GM18511 (cell line): ENCODE measurements at regions not wholly inside any gene's neighbourhood (a gene's known extent, or its start where the extent isn't known, plus 50 kb on each side); places are given as distances from the start of the nearest gene placed in this dataset.

Source experiments
- ATAC-seq: cut with Tn5 transposase; IDR thresholded peaks from one replicate; pipeline ENCODE4 v1.9.1; 2021; ENCODE audit warnings: mild to moderate bottlenecking, moderate library complexity; ENCODE audit not compliant: unreplicated experiment

GRCh38 chr17:77466596-77467223 is 325.9 kb downstream of the SEC14L1 start:
- ATAC-seq: no peak

DNA sequence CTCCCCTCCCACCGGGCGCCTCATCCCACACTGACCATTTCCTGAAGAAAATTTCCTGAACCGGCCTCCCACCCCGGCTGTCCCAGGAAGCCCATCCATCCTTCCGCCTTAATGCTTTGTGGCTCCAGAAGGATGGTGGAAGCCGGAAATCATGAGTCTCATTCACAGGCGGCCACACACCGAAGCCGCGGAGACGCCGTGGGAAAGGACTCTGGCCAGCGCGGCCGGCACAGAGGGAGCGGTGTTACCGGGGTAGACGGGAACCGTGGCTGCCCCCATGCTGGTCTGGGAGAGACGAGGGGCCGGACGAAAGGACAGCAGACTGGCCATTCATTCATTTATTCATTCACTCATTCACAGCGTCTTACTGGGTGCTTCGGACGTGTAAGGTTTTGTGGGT is 326.8 kb downstream of the SEC14L1 start:
- no peak for ATAC-seq

DNA sequence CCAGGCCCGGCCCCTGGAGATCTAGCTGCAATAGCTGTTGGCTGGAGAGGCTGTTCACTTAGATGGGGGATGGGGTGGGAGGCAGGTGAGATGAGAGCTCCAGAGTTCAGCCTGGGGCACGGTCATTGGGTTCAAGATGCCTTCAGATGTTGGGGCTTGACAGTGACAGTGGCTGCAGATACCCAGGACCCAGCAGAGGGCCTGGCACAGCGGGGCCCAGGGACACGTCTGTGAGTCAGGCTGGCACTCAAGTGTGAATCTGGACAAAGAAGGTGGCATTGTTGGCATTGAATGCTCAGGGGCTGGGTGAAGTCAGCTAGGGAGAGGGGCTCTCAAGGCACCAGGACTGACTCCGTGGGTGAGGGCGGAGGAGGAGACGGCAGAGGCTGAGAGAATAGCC is 328.1 kb downstream of the SEC14L1 start:
- ATAC-seq: no peak

DNA sequence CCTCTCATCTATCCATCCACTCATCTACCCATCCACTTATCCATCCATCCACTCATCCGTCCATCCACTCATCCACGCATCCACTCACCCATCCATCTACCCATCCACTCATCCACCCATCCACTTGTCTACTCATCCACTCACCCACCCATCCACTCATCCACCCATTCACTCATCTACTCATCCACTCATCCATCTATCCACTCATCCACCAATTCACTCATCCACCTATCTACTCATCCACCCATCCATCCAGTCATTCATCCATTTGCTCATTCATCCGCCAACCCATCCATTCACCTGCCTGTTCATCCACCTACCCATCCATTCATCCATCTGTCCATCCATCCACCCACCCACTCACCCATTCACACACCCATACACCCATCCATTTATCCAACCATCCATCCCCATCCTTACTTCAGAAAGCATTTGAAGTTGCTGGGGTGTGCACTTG is 329.6 kb downstream of the SEC14L1 start:
- no peak for ATAC-seq

GRCh38 chr17:77470800-77471733 is 330.3 kb downstream of the SEC14L1 start:
- no peak for ATAC-seq

DNA sequence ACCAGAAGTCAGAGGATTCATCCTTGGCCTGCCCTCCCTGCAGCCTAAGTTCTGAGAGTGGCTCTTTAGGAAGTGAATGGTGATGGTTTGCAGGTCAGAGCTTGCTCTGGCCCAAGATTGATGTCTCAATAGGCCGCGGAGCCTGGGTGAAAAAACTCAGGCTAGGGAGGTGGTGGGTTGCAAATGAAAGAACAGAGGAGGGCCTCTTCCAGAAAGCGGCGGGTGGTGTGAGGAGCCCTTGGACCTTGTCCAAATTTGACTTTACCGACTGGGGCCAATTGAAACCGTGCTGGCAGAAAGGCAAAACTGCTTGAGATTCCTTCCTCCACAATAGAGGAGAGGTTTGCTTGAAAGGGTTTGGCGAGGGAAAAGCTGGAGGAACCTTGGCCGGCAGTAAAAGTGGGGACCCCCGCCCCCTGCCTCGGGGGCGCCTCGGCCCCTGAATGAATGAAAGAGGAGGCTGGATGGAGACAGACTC is 331.3 kb downstream of the SEC14L1 start:
- ATAC-seq: no peak

DNA sequence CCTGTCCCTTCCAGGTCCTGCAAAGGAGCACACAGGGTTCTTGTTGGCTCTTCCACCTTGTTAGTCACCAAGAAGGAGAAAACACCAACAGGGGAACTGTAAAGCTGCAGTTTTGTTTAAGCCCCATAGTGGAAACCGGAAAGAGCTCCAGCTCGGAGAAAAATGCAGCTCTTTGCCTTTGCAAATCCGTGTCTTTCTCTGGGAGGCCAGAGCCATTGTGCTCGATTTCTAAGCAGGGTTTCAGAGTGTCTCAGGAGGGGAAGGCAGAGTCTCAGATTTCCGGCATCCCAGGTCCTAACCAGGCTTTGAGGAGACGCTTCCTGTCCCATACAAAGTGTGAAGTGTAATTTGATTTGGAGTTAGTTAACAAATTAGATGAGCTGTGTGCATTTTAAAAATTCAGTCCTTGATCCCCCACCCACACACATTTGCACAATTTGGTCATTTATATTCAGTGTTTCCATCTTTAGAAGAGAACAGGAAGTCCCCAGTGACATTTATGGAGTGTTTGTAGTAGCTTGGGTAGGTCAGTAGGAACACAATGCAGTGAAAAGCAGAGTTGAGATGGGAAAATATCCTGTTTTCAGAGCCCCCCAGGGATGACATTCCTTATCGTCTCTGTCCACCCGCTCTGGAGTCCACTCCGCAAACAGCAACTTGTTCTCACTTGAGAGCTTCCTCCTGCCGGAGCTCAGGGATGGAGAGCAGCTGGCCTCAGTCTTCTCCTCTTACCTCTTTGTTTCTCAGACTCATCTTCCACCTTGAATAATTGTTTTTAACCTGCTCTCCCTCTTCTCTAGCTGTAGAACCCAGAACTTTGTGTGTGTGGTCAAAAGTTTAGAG is 331.9 kb downstream of the SEC14L1 start:
- ATAC-seq: no peak

DNA sequence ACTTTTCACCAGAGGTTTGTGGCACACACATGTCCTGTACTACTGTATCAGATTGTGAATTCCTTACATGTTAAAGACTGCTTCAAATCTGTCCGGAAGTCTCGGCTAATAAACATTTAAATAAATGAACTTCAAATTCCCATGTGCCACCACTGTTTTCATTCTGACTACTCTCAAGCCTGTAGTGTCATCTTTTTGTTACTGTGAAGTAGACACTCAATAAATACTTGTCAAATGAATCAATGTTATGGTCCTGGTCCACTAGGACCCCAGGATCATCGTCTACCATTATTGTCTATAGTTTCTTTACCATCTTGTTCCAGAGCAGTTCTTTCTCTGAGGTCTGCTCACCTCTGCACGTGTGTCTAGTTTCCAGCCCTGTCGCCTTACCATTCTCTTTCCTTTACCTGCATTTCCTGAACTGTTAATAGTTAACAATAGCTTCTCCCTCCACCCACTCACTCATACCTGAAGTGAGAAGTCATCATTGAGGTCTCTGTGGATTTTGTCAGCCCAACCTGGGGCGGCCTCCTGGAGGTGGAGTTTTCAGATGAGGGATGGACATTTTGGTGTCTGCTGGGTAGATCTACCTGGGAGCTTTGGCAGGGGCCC is 333.0 kb downstream of the SEC14L1 start:
- ATAC-seq: no peak

- ATAC-seq: no peak
Observed at GRCh38 chr17:77474292-77474988, 333.7 kb downstream of the SEC14L1 start.

DNA sequence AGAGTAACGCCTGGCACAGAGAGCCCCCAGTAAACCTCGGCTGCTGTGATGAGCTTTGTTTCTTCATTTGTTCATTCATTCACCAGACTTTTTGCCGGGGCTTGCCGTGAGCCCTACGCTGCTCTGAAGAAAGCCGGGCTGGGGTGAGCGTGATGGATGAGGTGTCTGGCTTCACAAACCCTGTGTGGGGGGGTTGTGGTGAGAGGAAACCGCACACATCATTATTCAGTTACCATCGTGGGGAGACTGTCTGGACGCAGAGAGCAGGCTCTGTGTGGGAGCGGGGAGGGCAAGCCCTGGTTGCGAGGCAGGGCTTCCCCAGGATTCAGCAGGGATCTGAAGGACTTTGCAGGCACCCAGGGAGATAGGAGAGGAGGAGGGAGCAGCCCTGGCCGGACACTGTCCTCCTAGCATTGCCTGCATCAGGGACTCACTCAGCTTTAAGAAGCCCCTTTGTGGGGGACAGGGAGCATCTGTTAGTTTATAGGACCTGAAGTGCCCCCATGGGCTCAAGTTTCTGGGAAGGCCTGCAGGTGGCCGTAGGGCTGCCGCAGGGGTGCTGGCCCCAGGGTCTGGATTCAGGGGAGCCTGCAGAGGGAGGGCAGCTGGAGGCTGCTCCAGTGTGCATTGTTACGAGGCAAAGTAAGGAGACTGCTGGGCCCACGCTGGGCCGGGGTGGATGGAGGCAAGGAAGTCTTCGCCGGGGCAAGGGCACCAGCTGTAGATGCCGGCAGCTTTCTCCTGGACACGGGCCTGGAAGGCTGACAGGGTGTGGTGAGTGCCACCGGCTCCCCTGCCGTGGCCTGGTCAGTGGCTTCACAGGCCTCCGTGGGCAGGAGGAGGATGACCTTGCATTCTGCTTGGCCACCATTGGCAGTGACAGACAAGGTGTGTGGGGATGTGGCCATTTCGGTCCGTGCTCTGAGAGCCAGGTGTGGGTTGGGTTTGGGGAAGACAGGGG is 334.5 kb downstream of the SEC14L1 start:
- ATAC-seq: no peak

DNA sequence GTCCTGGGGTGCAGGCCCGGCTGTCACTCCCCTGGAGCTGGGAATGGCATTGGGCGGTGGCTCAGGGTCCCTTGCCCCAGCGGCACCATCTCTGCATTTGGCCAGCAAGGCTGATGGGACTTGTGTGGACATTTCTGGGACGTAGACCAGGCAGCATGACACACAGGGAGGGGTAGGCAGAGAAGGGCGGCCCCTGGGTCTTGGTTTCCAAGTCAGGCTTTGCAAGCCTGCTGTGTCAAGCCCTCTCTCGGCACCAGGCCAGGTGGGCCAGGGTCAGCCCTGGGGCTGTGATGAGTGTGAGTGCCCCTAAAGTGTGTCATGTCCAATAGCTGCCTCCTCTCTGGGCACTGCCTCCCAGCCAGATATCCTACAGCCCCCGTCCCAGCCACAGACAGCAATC is 335.2 kb downstream of the SEC14L1 start:
- no peak for ATAC-seq

DNA sequence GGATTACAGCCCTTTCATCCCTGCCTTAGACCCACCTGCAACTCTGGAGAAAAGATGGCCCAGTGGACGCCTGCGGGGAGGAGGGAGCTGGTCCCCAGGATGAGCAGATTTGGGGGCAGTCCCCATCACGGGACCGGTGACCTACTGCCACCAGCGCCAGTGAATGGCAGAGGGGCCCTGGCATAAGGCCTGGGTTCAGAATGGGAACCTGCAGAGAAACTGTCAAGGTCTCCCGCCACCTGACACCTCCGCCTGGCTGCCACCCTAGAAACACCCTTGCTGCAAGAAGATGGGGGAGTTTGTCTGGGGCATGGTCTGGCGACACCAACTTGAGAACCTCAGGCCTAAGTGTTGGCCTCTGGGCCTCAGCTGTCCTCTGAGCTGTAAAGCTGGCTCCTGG is 335.7 kb downstream of the SEC14L1 start:
- no peak for ATAC-seq

GRCh38 chr17:77476931-77477805 is 336.4 kb downstream of the SEC14L1 start:
- ATAC-seq: no peak

- no peak for ATAC-seq
Observed at GRCh38 chr17:77478281-77478680, 337.5 kb downstream of the SEC14L1 start.

GRCh38 chr17:77478899-77479298 is 338.1 kb downstream of the SEC14L1 start:
- no peak for ATAC-seq

DNA sequence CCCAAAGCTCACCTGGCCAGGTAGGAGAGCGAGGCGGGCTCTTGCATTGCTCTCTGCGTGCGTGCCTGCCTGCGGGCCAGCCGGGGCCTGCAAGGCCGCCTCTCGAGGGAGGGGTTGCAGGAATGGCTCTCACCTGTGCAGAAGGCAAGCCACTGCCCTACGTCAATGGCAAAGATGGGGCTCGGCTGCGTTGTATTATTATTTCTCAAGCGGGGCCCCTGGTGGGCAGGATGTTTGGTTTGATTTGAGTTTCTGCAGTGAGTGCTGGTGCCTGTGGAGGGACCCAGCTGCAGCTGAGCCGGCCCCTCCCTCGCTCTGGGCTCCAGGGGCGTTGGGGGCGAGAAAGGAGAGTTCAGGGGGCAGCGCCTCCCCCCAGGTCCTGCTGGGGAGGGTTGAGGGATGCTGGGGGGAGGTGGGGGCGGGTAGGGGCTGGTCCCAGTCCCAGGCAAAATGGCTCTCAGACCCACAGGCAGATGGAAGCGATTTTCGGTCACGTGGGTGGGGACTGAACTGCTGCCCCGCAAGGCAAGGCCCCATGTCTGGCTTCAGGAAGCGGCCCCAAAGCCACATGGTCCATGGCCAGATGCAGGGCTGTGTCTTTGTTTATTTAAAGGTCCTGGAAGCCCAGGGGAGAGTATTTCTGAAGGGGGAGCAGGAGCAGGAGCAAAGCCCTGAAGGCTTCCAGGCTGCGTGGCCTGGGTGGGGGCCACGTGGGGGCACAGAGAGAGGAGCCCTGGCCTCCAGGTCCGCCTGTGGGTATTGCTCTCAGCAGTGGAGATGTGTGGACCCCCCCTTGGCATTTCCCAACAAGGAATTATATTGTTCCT is 338.8 kb downstream of the SEC14L1 start:
- ATAC-seq: no peak

- ATAC-seq: no peak
Observed at GRCh38 chr17:77480199-77480508, 339.4 kb downstream of the SEC14L1 start.
